ENCODE measurements at regions not wholly inside any gene's neighbourhood (a gene's known extent, or its start where the extent isn't known, plus 50 kb on each side); places are given as distances from the start of the nearest gene placed in this dataset.

DNA sequence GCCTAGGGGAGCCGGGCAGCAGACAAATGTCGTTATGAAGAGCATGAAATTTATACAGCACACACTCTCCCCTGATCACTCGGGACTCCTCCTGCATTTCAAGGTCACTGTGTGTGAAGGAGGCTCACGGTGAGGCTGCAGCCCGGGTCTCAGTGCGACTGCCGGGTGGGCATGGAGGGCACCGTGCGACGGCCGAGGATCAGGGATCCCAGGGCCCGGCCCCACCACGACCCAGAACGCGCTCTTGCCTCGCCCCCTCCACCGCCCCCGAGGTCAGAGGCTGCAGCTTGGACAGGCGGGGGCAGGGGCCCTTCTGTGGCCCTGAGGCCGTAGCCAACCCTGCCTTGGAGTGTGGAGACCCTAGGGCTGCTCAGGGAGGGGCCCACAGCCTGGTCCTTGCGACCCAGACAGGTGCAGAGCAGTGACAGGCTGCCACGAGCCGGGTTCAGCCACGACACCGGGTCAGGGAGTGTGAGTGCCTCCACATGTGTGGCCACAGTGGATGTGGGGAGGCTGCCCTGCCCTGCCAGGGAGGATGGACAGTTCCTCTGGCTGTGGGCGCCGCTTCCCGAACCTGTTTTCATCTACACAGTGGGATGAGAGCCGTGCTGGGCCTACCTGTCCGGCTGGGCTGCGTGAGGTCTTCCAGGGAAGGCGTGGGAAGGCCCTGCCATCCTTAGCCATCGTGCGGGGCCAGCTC lies 89.3 kb upstream of the NKX1-1 start:
- no peak overlapping the region for H3K27ac Mint-ChIP-seq (ENCODE audit: unreplicated experiment)
- no peak for TF ChIP-seq CTCF (IDR thresholded peaks at IDR 0.05)
- no peak for DNase-seq (ENCODE audit: extremely low spot score, unreplicated experiment)
- H3K9me3 Mint-ChIP-seq (ENCODE audit: unreplicated experiment) = no peaks in the 10 kb centered on the region
- H3K4me3 Mint-ChIP-seq (ENCODE audit: unreplicated experiment) = no peak overlapping the region
- H3K36me3 Mint-ChIP-seq (ENCODE audit: unreplicated experiment) = no peaks in the 10 kb centered on the region
- no peaks in the 10 kb centered on the region for H3K27me3 Mint-ChIP-seq (ENCODE audit: unreplicated experiment)
- H3K4me1 Mint-ChIP-seq (ENCODE audit: unreplicated experiment) = no peaks in the 10 kb centered on the region

DNA sequence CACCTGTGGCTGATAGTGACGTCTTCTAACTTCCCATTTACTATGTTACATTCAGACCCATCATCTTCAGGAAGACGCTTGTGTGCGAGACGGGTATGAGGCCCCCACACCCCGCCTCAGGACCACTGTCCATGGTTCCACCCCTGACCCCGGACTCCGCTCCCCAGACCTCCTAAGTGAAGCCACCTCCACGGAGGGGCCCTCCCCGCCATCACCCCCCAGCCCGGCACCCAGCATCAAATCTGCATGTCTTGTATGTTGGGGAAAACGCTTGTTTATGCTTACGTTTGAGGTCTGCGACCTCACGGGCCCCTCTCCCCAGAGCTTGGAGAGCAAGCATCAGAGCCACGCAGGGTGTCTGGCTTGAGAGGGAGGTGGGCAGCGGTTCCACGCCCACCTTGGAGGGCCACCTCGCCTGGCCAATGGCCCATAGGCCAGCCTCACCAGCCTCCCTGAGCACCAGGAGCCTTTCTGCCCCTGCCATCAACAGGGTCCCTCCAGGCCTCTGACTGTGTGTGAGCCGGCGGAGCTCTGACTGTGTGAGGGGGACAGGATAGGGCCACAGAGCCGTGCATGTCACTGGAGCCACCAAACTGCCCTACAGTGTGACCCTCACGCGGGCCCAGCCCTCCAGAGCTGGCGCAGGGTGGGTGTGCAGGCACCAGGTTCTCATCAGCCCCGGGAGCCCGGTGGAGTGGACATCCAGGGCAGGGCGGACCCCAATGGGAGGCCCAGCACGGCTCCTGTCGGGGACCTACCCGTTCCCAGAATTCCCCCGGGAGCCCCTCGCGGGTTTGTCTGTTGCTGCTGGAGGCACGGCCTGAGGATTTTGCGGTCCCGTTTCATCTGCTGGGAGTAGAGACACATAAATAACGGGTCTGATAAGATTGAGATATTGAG lies 88.4 kb upstream of the NKX1-1 start:
- H3K27ac Mint-ChIP-seq (ENCODE audit: unreplicated experiment) = no peak overlapping the region
- TF ChIP-seq CTCF (IDR thresholded peaks at IDR 0.05) = no peak
- H3K4me1 Mint-ChIP-seq (ENCODE audit: unreplicated experiment) = no peaks in the 10 kb centered on the region
- H3K27me3 Mint-ChIP-seq (ENCODE audit: unreplicated experiment) = no peaks in the 10 kb centered on the region
- no peaks in the 10 kb centered on the region for H3K36me3 Mint-ChIP-seq (ENCODE audit: unreplicated experiment)
- no peaks in the 10 kb centered on the region for H3K9me3 Mint-ChIP-seq (ENCODE audit: unreplicated experiment)
- H3K4me3 Mint-ChIP-seq (ENCODE audit: unreplicated experiment) = no peak overlapping the region
- no peak for DNase-seq (ENCODE audit: extremely low spot score, unreplicated experiment)

DNA sequence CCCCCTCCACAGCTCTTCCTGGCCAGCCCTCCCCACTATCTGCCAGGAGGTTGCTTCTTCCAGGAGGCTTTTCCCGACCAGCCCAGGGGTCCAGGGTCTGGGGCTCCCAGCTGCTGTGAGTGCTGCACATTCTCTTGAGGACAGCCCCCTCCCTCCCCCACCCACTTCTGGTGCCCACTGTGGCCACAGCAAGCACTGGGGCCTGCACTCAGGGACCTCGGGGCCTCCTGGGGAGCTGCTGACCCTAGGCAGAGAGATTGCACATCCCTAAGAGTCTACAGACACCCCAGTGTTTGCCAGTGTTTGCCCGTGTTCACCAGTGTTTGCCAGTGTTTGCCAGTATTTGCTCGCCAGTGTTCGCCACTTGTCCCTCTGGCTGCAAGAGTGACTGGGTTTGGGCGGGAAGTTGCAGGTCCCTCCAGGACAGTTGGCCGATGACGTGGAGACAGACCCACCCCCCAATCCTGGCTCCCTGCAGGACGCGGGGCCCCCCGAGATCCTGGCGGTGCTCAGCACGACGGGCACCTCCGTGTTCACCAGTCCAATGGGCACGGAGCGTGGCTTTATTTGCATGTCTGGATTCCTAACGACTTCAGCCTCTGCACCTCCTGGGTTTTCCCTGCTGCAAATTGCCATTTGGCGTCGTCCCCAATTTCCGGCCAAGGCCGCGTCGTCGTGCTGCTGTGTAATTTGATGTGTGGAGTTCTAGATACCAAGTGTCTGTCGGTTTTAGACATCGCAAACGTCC lies 87.5 kb upstream of the NKX1-1 start:
- DNase-seq (ENCODE audit: extremely low spot score, unreplicated experiment) = no peak
- H3K27ac Mint-ChIP-seq (ENCODE audit: unreplicated experiment) = no peak overlapping the region
- no peaks in the 10 kb centered on the region for H3K4me1 Mint-ChIP-seq (ENCODE audit: unreplicated experiment)
- no peak for TF ChIP-seq CTCF (IDR thresholded peaks at IDR 0.05)
- H3K36me3 Mint-ChIP-seq (ENCODE audit: unreplicated experiment) = no peaks in the 10 kb centered on the region
- no peaks in the 10 kb centered on the region for H3K9me3 Mint-ChIP-seq (ENCODE audit: unreplicated experiment)
- no peaks in the 10 kb centered on the region for H3K27me3 Mint-ChIP-seq (ENCODE audit: unreplicated experiment)
- H3K4me3 Mint-ChIP-seq (ENCODE audit: unreplicated experiment) = no peak overlapping the region

DNA sequence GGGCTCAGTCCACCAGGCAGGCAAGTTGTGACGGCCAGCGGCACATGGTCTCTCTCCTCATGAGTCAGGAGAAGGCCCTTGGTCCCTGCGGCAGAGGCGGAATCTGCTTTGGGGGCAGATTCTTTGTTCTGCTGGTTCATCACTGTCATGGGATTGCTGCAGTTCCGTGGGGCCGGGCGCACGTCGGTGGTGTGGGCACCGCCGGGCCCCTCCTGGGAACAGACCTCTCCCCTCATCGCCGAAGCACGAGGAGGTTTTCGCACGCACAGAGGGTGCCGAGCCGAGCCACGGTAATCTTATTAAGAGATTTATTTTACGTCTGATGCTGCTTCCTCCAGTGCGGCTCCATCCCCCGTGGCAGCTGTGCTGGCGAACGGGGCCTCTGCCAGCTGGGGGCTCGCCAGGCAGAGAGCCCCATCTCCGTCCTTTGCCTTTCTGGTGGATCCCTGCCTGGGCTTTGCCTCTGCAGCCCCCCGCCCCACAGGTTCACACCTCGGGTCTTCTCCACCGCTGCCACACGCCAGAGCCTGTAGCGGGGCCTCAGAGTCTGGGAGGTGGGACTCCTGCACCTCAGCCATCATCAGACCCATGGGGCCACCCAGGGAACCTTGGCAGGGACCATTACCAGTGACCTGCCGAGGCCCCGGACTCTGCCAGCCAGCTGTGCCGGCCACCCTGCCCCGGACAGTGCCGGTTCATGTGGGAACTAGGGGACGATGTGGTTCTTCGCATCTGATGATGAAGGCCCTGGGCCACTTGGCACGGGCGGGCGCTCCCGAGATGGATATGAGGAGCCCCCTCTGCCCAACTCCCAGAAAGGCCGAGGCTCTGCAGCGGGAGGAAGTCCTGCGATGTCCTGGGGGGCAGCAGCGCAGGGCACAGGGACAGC lies 86.7 kb upstream of the NKX1-1 start:
- DNase-seq (ENCODE audit: extremely low spot score, unreplicated experiment) = no peak

More for the DNA sequence above, 86.7 kb upstream of the NKX1-1 start:
- Mint-ChIP-seq H3K4me1 (ENCODE audit: unreplicated experiment) (no peaks in the 10 kb centered on the region), H3K27me3 (ENCODE audit: unreplicated experiment) (no peaks in the 10 kb centered on the region), H3K27ac (ENCODE audit: unreplicated experiment) (no peak overlapping the region), H3K36me3 (ENCODE audit: unreplicated experiment) (no peaks in the 10 kb centered on the region), H3K4me3 (ENCODE audit: unreplicated experiment) (no peak overlapping the region), H3K9me3 (ENCODE audit: unreplicated experiment) (no peaks in the 10 kb centered on the region)
- TF ChIP-seq CTCF (IDR thresholded peaks at IDR 0.05) = no peak
